Vagina (tissue), 2 donors: ENCODE measurements at regions not wholly inside any gene's neighbourhood (a gene's known extent, or its start where the extent isn't known, plus 50 kb on each side); places are given as distances from the start of the nearest gene placed in this dataset.

ENCODE experiments used
- DNase-seq, 2 donors: peaks; one replicate each; pipeline ENCODE4 v3.0.0-alpha.2; 2017; ENCODE audit errors: extremely low spot score in 2 of 2
- H3K27ac ChIP-seq: fragments of 200-600 bp; sonication (generic); one replicate; pipeline ENCODE4 v1.5.1; 2019
- H3K27me3 ChIP-seq: fragments of 200-600 bp; sonication (generic); one replicate; pipeline ENCODE4 v1.5.1; 2019
- H3K36me3 ChIP-seq, 2 donors: fragments of 200-600 bp; sonication (generic); one replicate each; pipeline ENCODE4 v1.5.1; 2017 to 2019
- H3K4me1 ChIP-seq: fragments of 200-600 bp; sonication (generic); one replicate; pipeline ENCODE4 v1.5.1; 2019
- H3K4me3 ChIP-seq, 2 donors: fragments of 200-600 bp; sonication (generic); 1 replicate in 1 of 2; 2 replicates in 1 of 2; pipeline ENCODE4 v1.5.1; 2016 to 2019
- H3K9me3 ChIP-seq: fragments of 200-600 bp; sonication (generic); one replicate; pipeline ENCODE4 v1.5.1; 2019
- POLR2A ChIP-seq, 2 donors: fragments of 450-650 bp; IDR thresholded peaks; one replicate each; pipeline ENCODE4 v1.6.1; 2017; ENCODE audit warnings: antibody characterized with exemption in 2 of 2, mild to moderate bottlenecking in 2 of 2, moderate library complexity in 2 of 2
- POLR2AphosphoS5 ChIP-seq, 2 donors: sonication (generic); formaldehyde crosslinking; IDR thresholded peaks; one replicate each; pipeline ENCODE4 v1.9.0; 2017; ENCODE audit warnings: antibody characterized with exemption in 2 of 2, mild to moderate bottlenecking in 2 of 2, low read depth in 1 of 2; ENCODE audit not compliant: insufficient read depth in 1 of 2
- intact Hi-C: fragments of 100-400 bp; cut with DNase I; formaldehyde crosslinking; loops from one replicate; pipeline ENCODE4 v1.15.1; 2023
- TF ChIP-seq, protein P1 (sequence below), 3 experiments: fragments of 450-650 bp in 2 of 3; fragments of 200-600 bp in 1 of 3; sonication (generic) in 1 of 3; IDR thresholded peaks; one replicate each; pipeline ENCODE4 v1.5.1; 2017 to 2019; ENCODE audit warnings: antibody characterized with exemption in 3 of 3, mild to moderate bottlenecking in 2 of 3, moderate library complexity in 2 of 3

DNA sequence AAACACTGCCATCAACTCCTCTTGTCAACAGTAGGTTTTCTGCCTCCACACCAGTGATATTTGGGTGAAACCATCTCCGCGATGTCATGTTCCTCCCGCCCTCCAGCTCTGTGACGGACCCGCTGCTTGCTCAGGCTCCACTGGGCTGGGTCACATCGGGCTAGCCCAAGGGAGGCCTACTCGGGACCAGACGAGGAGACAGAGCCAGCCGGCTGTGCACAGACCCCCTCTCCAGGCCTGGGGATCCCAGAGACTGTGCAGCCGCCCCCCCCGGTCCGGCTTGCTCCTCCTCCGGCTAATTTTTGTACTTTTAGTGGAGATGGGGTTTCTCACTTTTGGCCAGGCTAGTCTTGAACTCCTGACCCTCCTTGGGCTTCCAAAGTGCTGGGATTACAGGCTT lies 202.4 kb upstream of the PRDM9 start:
- DNase-seq = no peak
- TF ChIP-seq POLR2A (IDR thresholded peaks at IDR 0.05) (no peak), POLR2AphosphoS5 (IDR thresholded peaks at IDR 0.05; ENCODE audit: insufficient read depth in 1 of 2, low read depth in 1 of 2) (no peak)
- TF ChIP-seq, protein P1, sequence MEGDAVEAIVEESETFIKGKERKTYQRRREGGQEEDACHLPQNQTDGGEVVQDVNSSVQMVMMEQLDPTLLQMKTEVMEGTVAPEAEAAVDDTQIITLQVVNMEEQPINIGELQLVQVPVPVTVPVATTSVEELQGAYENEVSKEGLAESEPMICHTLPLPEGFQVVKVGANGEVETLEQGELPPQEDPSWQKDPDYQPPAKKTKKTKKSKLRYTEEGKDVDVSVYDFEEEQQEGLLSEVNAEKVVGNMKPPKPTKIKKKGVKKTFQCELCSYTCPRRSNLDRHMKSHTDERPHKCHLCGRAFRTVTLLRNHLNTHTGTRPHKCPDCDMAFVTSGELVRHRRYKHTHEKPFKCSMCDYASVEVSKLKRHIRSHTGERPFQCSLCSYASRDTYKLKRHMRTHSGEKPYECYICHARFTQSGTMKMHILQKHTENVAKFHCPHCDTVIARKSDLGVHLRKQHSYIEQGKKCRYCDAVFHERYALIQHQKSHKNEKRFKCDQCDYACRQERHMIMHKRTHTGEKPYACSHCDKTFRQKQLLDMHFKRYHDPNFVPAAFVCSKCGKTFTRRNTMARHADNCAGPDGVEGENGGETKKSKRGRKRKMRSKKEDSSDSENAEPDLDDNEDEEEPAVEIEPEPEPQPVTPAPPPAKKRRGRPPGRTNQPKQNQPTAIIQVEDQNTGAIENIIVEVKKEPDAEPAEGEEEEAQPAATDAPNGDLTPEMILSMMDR (IDR thresholded peaks at IDR 0.05) = no peak
- Histone ChIP-seq H3K27me3 (no peaks in the 10 kb centered on the region), H3K9me3 (no peaks in the 10 kb centered on the region), H3K36me3 (no peaks in the 10 kb centered on the region), H3K4me1 (no peaks in the 10 kb centered on the region), H3K27ac (no peak overlapping the region), H3K4me3 (no peak overlapping the region)
- intact Hi-C loops = no loop called here

DNA sequence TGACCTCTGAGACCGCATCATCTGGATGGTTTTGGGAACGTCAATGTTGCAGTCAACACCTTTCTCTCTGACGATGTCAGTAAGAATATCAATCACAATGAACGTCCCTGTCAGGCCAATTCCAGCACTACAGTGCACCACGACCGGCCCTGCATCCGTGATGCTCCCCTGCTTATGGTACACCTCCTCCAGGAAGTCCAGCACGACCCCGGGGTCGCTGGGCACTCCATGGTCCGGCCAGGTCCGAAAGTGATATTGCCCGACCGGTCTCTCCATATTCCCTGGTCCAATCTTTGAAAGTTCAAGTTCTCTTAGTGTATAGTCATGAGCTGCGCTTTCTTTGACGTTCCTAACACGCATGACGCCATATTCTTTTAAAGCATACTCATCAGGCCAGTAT lies 203.6 kb upstream of the PRDM9 start:
- Histone ChIP-seq H3K27me3 (no peaks in the 10 kb centered on the region), H3K4me3 (no peak overlapping the region), H3K36me3 (no peaks in the 10 kb centered on the region), H3K4me1 (no peaks in the 10 kb centered on the region), H3K9me3 (no peaks in the 10 kb centered on the region), H3K27ac (no peak overlapping the region)
- DNase-seq = no peak
- TF ChIP-seq POLR2AphosphoS5 (IDR thresholded peaks at IDR 0.05; ENCODE audit: insufficient read depth in 1 of 2, low read depth in 1 of 2) (no peak), POLR2A (IDR thresholded peaks at IDR 0.05) (no peak)
- TF ChIP-seq, protein P1 (IDR thresholded peaks at IDR 0.05) = no peak
- intact Hi-C loops = no loop called here

DNA sequence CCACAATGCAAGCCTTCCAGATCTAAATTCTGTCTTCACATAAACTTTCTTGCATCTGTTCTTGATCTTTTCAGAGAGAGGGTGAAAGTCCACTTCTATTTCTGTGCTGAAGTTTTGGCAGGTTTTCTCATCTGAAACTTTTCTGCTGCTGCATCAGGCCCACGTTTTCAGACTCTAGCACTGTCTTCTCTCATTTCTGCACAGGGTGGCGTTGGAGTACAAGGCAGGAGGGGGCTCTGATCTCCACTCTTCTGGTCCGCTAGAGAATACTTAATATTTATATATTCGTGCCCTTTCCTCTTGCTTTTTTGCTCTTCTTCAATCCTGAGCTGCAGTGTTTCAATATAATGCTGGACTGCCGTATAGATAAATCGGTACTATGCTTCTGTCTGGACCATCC lies 204.0 kb upstream of the PRDM9 start:
- Histone ChIP-seq H3K27ac (no peak overlapping the region), H3K9me3 (no peaks in the 10 kb centered on the region), H3K4me1 (no peaks in the 10 kb centered on the region), H3K36me3 (no peaks in the 10 kb centered on the region), H3K4me3 (no peak overlapping the region), H3K27me3 (no peaks in the 10 kb centered on the region)
- TF ChIP-seq POLR2AphosphoS5 (IDR thresholded peaks at IDR 0.05; ENCODE audit: insufficient read depth in 1 of 2, low read depth in 1 of 2) = no peak
- TF ChIP-seq, protein P1 (IDR thresholded peaks at IDR 0.05) = no peak
- no peak for TF ChIP-seq POLR2A (IDR thresholded peaks at IDR 0.05)
- no peak for DNase-seq
- intact Hi-C loops = no loop called here

DNA sequence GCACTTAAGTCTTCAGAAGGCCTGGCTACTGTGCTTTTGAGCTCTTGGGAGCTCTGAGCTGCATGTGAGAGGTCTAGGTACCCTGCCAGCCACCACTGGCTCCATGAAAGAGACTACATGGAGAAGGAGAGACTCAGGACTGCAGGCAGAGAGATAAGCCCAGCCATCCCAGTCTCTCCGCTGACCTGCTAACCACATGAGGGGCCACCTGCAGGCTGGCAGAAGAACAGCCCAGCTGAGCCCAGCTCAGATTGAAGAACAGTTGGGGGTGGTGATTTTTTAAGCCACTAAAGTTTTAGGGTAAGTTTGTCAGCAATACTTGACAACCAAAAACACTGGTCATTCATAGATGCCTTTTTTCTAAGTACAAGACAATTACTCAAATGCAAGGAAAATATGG lies 205.0 kb upstream of the PRDM9 start:
- no peak for TF ChIP-seq POLR2AphosphoS5 (IDR thresholded peaks at IDR 0.05; ENCODE audit: insufficient read depth in 1 of 2, low read depth in 1 of 2)
- TF ChIP-seq POLR2A (IDR thresholded peaks at IDR 0.05) = no peak
- TF ChIP-seq, protein P1 (IDR thresholded peaks at IDR 0.05) = no peak
- intact Hi-C loops = no loop called here

DNA sequence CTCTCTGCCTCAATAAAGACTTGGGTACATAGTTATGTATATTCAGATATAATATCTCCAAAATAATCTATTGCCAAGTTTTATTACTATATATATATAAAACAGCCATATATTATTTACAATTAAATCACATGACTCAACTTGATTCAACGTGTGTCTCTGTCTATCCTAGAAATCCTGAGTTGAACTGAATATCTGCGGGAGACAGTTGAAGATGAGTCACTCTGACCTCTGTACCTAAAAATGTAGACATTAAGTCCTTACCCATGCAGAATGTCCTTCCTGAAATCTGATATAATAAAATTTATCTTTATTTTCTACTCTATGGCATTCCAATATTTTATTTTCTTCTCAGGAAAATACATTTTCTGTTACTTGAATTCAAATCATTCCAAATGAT lies 218.2 kb upstream of the PRDM9 start:
- no peak overlapping the region for H3K27ac ChIP-seq
- no peak for DNase-seq
- H3K9me3 ChIP-seq = no peaks in the 10 kb centered on the region
- H3K27me3 ChIP-seq = no peaks in the 10 kb centered on the region
- TF ChIP-seq POLR2A (IDR thresholded peaks at IDR 0.05) (no peak), POLR2AphosphoS5 (IDR thresholded peaks at IDR 0.05; ENCODE audit: insufficient read depth in 1 of 2, low read depth in 1 of 2) (no peak)
- TF ChIP-seq, protein P1 (IDR thresholded peaks at IDR 0.05) = no peak
- H3K4me1 ChIP-seq = no peaks in the 10 kb centered on the region
- intact Hi-C loops = no loop called here
- H3K36me3 ChIP-seq = no peaks in the 10 kb centered on the region
- H3K4me3 ChIP-seq = no peak overlapping the region

More for the DNA sequence above, 205.0 kb upstream of the PRDM9 start:
- Histone ChIP-seq H3K36me3 (no peaks in the 10 kb centered on the region), H3K27ac (no peak overlapping the region), H3K27me3 (no peaks in the 10 kb centered on the region), H3K9me3 (no peaks in the 10 kb centered on the region), H3K4me1 (no peaks in the 10 kb centered on the region), H3K4me3 (no peak overlapping the region)
- DNase-seq = no peak
